Activated CD8-positive, alpha-beta T cell treated with anti-CD3 and anti-CD28 coated beads, Interleukin-2, amount 10 ng/mL, durations not matched to agents 7 days and 5 days (primary cell): ENCODE measurements at regions not wholly inside any gene's neighbourhood (a gene's known extent, or its start where the extent isn't known, plus 50 kb on each side); places are given as distances from the start of the nearest gene placed in this dataset.
"Not testable (repeated sequence)": the region's sequence is repeated elsewhere in the genome, so short reads cannot be mapped to it uniquely, and the experiment has no call there.

Source experiments
- ATAC-seq: fragments of 150-1000 bp; cut with Tn5 transposase; one replicate; pipeline ENCODE4 v1.10.0; 2021; ENCODE audit warnings: moderate library complexity
- CTCF ChIA-PET: fragments of 350-600 bp; sonication (Branson Sonifier 250); formaldehyde crosslinking; loops from one replicate; lab custom pipeline; 2021; ENCODE audit warnings: antibody characterized with exemption; lab: Charles Lee
- POLR2A ChIA-PET: fragments of 350-600 bp; sonication (Branson Sonifier 250); formaldehyde crosslinking; loops from one replicate; lab custom pipeline; 2021; ENCODE audit warnings: antibody characterized with exemption; lab: Charles Lee
- DNase-seq: peaks from one replicate; pipeline ENCODE4 v3.0.0-alpha.2; 2020
- H3K27ac Mint-ChIP-seq: one replicate; pipeline ENCODE4 v1.8.0; 2021; ENCODE audit warnings: mild to moderate bottlenecking, mixed read lengths
- H3K27me3 Mint-ChIP-seq: one replicate; pipeline ENCODE4 v1.8.0; 2021; ENCODE audit warnings: low read depth, mixed read lengths
- H3K36me3 Mint-ChIP-seq: one replicate; pipeline ENCODE4 v1.8.0; 2021; ENCODE audit warnings: low read depth, mixed read lengths
- H3K4me1 Mint-ChIP-seq: one replicate; pipeline ENCODE4 v1.8.0; 2021; ENCODE audit warnings: low read depth, mixed read lengths
- H3K4me3 Mint-ChIP-seq: one replicate; pipeline ENCODE4 v1.8.0; 2021; ENCODE audit warnings: mild to moderate bottlenecking, mixed read lengths
- H3K9me3 Mint-ChIP-seq: one replicate; pipeline ENCODE4 v1.8.0; 2022; ENCODE audit warnings: mixed read lengths; ENCODE audit not compliant: insufficient read depth

DNA sequence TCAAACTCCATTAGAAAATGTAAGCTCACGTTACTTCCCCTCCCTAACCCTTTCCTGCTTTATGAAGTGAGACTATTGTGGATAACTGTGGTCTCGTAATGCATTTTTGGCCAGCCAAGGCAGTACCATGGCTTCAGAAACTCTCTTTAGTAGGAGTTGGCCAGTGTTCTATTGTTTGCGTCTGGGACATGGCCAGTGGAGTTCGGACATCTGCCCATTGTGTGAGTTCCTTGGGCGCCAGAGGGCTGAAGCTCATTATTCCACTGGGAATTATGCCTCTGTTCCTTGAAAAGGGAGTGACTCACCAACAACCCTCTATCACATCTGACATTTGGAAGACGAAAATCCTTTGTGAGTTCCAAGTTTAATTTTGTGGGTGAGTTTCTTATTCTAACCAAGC is 319.5 kb upstream of the SOX9 start:
- ChIA-PET POLR2A (no interaction called here), CTCF (no interaction called here)
- H3K27ac Mint-ChIP-seq: no peak overlapping the region
- no peaks in the 10 kb centered on the region for H3K9me3 Mint-ChIP-seq
- H3K4me1 Mint-ChIP-seq: no peaks in the 10 kb centered on the region
- H3K36me3 Mint-ChIP-seq: no peaks in the 10 kb centered on the region
- DNase-seq (no peak), ATAC-seq (no peak)
- H3K27me3 Mint-ChIP-seq: no peaks in the 10 kb centered on the region
- no peak overlapping the region for H3K4me3 Mint-ChIP-seq

DNA sequence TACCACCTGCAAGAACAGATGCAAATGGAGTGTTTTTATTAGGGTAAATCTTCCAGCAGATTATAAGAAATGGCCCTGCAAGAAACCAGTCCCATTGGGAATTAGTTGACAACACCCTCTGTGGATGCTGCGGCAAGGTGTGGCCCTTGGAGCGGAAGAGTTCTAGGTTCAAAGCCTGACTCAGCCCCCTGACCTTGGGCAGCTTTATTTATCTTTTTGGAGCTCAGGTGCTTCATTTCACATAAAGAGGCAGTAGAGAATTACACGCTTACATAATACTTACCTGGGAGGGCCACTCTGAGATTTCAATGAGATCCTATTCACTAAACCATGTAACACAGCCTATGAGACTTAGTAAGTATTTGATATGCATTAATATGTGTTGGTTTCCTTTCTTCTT is 318.2 kb upstream of the SOX9 start:
- H3K27me3 Mint-ChIP-seq: no peaks in the 10 kb centered on the region
- ChIA-PET CTCF (no interaction called here), POLR2A (no interaction called here)

DNA sequence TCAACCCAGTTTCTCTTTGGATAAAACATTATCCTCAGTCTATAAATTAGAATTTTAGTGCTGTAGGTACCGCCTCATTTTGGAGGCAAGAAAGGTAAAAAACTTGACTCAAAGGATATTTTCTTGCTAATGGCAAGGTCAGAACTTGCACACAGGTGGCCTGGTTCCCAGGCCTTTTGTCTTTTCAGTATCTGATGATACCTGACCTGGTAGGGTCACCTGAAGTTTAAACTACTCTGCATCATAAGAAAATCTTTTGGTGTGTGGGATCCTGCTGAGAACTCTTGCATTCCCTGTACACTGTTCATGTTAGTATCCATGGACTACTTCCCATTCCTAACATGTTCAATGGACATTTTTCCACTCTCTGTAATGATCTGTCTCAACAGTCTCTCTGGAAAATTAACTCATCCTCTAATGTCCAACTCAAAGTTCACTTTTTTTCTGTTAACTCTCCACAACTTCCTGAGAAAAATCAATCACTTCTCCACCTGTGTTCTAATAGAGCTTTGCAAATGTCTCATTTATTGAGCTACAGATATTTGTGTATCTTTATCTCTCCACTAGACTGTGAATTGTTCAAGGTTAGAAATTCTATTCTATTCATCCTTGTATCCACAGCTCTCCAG is 317.1 kb upstream of the SOX9 start:
- ChIA-PET POLR2A (no interaction called here), CTCF (no interaction called here)
- no peak overlapping the region for H3K27ac Mint-ChIP-seq
- H3K27me3 Mint-ChIP-seq: no peaks in the 10 kb centered on the region
- H3K9me3 Mint-ChIP-seq: no peaks in the 10 kb centered on the region
- DNase-seq (no peak), ATAC-seq (no peak)
- no peaks in the 10 kb centered on the region for H3K36me3 Mint-ChIP-seq
- no peak overlapping the region for H3K4me3 Mint-ChIP-seq
- no peaks in the 10 kb centered on the region for H3K4me1 Mint-ChIP-seq

More for the DNA sequence above, 318.2 kb upstream of the SOX9 start:
- no peak for ATAC-seq
- no peak for DNase-seq
- H3K36me3 Mint-ChIP-seq: no peaks in the 10 kb centered on the region
- no peak overlapping the region for H3K27ac Mint-ChIP-seq
- H3K9me3 Mint-ChIP-seq: no peaks in the 10 kb centered on the region
- H3K4me1 Mint-ChIP-seq: no peaks in the 10 kb centered on the region
- no peak overlapping the region for H3K4me3 Mint-ChIP-seq

DNA sequence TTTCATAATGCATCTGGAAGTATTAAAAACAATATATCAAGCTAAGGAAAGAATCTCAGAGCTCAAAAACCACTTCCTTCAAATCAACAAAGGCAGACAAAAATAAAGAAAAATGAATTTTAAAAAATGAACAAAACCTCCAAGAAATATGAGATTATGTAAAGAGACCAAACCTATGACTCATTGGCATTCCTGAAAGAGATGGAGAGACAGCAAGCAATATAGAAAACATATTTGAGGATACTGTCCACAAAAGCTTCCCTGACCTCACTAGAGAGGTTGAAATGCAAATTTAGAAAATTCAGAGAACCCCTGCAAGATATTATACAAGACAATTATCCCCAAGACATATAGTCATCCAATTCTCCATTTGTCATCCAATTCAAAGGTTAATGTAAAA is 311.3 kb upstream of the SOX9 start:
- no peak overlapping the region for H3K4me3 Mint-ChIP-seq
- no peaks in the 10 kb centered on the region for H3K4me1 Mint-ChIP-seq
- no peaks in the 10 kb centered on the region for H3K9me3 Mint-ChIP-seq
- DNase-seq (no peak), ATAC-seq (no peak)
- ChIA-PET CTCF (no interaction called here), POLR2A (no interaction called here)
- no peak overlapping the region for H3K27ac Mint-ChIP-seq
- H3K36me3 Mint-ChIP-seq: no peaks in the 10 kb centered on the region
- H3K27me3 Mint-ChIP-seq: no peaks in the 10 kb centered on the region

DNA sequence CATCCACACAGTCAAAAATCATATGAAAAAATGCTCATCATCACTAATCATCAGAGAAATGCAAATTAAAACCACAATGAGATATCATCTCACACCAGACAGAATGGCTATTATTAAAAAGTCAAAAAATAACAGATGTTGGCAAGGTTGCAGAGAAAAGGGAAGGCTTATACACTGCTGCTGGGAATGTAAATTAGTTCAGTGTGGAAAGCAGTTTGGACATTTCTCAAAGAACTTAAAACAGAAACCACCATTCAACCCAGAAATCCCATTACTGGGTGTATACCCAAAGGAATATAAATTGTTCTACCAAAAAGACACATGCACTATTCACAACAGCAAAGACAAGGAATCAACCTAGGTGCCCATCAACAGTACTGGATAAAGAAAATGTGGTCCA is 307.0 kb upstream of the SOX9 start:
- DNase-seq, CTCF ChIA-PET, H3K4me3 Mint-ChIP-seq, POLR2A ChIA-PET, H3K9me3 Mint-ChIP-seq, H3K36me3 Mint-ChIP-seq, H3K4me1 Mint-ChIP-seq, H3K27ac Mint-ChIP-seq, ATAC-seq, H3K27me3 Mint-ChIP-seq: not testable (repeated sequence)

DNA sequence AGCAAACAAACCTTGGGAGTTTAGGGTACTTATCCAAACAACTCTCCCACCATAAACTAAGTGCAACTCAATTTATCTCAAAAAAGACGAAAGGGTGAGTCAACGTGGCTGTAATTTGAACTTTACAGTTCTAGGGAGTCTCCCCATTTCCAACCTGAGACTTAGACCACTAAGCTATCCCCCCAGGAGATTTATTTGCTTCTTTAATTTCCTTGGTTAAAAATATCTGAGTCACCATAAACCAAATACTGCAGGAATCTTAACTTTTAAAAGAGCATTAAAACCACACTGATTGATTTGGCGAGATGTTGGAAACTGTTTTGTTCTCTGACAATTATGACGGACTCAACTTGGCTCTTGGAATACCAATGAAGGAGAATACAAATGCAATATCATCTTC is 299.3 kb upstream of the SOX9 start:
- H3K27ac Mint-ChIP-seq: no peak overlapping the region
- no peaks in the 10 kb centered on the region for H3K27me3 Mint-ChIP-seq
- no peaks in the 10 kb centered on the region for H3K36me3 Mint-ChIP-seq
- DNase-seq: no peak
- ChIA-PET POLR2A (no interaction called here), CTCF (no interaction called here)
- H3K4me1 Mint-ChIP-seq: no peaks in the 10 kb centered on the region
- ATAC-seq: no peak
- H3K4me3 Mint-ChIP-seq: no peak overlapping the region
- H3K9me3 Mint-ChIP-seq: no peaks in the 10 kb centered on the region

DNA sequence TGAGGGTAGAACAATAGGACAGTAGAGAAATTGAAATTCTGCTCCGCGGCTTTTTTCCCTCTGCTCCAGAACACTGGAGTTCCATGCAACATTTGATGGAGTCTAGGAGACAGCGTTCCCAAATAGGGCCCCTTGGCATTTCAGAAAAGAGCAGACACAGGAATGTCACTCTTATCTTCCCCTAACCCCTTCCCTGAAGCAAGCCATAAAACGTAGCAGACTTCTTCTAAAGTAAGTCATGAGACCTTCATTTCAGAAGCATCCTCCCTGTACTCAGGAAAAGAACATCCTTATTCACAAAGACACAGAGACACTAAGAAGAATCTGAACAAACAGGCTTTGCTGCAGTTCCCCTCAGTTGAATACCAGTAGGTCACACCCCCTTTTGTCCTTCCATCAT is 296.1 kb upstream of the SOX9 start:
- Mint-ChIP-seq H3K4me1 (no peaks in the 10 kb centered on the region), H3K27ac (no peak overlapping the region), H3K9me3 (no peaks in the 10 kb centered on the region), H3K27me3 (no peaks in the 10 kb centered on the region), H3K36me3 (no peaks in the 10 kb centered on the region), H3K4me3 (no peak overlapping the region)
- ChIA-PET POLR2A (no interaction called here), CTCF (no interaction called here)
- DNase-seq: no peak
- no peak for ATAC-seq

DNA sequence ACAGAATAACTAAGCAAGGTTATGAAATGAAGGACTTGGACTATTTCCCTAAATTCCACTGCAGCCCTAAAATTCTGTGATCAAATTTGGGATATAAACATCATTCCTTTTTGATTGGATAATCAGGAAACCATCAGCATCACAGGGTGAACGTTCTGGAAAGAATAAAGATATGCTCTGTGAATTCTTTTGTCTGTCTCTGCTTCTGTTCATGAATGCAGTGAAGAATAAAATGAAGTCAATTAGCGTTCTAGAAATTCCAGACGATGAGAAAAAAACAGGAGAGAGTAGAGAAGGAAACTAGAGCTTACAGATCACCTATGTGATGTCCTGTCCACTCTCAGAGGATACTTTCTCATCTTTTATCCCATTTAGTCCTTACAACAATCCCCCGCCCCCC is 295.1 kb upstream of the SOX9 start:
- Mint-ChIP-seq H3K27ac (no peak overlapping the region), H3K9me3 (no peaks in the 10 kb centered on the region), H3K27me3 (no peaks in the 10 kb centered on the region), H3K4me3 (no peak overlapping the region), H3K36me3 (no peaks in the 10 kb centered on the region), H3K4me1 (no peaks in the 10 kb centered on the region)
- DNase-seq (no peak), ATAC-seq (no peak)
- ChIA-PET POLR2A (no interaction called here), CTCF (no interaction called here)

DNA sequence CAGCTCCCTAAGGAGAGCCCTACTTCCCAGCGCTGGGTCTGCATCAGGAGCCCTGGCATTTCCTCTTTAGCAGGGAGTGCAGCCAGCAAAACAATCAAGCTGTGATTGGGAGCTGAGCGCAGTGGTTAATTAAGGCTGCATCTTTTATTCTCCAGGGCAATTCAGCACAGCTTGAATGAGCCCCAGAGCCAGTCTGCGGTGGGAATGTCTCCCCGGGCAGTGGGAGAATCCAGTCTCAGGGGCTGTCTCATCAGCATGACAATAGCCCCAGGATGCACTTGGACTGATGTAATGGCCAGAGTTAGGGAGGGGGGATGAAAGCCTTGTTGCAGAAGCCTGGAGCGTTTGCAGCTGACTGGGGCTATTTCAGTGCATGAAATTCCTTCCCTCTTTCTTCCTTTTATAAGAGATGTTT is 292.6 kb upstream of the SOX9 start:
- Mint-ChIP-seq H3K27ac (no peak overlapping the region), H3K36me3 (no peaks in the 10 kb centered on the region), H3K4me3 (no peak overlapping the region), H3K4me1 (no peaks in the 10 kb centered on the region), H3K9me3 (no peaks in the 10 kb centered on the region), H3K27me3 (no peaks in the 10 kb centered on the region)
- POLR2A ChIA-PET: no interaction called here
- ATAC-seq (no peak), DNase-seq (no peak)
- CTCF ChIA-PET: no interaction called here

DNA sequence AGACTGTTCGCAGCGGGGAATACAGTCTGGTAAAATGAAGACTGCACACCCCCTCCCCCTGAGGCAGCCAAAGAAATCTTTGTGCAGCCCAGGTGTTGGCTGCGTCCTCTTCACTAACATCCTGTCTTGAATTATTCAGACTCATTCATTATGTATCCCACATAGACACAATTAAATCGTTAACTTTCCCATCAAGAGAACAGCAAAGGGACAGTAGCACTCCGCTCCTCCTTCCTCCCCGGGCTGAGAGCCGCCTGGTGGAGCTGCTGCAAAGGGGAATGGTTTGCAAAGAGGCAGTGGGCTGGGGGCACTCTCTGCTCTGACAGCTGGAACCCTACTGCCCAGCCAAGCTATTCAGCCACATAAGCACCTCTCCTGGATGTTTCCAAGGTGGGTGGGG is 290.0 kb upstream of the SOX9 start:
- Mint-ChIP-seq H3K36me3 (no peaks in the 10 kb centered on the region), H3K9me3 (no peaks in the 10 kb centered on the region), H3K27ac (no peak overlapping the region), H3K4me1 (no peaks in the 10 kb centered on the region), H3K27me3 (no peaks in the 10 kb centered on the region), H3K4me3 (no peak overlapping the region)
- DNase-seq (no peak), ATAC-seq (no peak)
- POLR2A ChIA-PET: no interaction called here
- CTCF ChIA-PET: no interaction called here

DNA sequence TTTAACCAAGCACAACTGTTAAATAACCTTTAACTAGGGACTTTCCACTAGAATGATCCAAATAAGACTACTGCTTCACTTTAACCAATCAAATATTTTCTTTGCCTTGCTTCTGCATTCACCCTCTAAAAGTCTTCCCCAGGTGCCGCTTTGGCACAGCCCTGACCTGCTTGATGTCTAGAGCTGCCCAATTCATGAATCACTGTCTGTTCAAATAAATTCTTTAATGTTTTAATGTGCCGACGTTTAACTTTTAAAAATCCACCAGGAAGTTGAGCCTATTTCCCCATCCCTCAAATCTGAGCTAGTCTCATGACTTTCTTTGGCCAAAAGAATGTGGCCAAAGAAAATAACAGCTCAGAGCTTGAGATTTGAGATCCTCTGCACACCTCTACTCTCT is 277.8 kb upstream of the SOX9 start:
- POLR2A ChIA-PET: no interaction called here
- no peak overlapping the region for H3K27ac Mint-ChIP-seq
- no peaks in the 10 kb centered on the region for H3K27me3 Mint-ChIP-seq
- no peaks in the 10 kb centered on the region for H3K36me3 Mint-ChIP-seq
- H3K9me3 Mint-ChIP-seq: peaks cover 10% of the 10 kb centered on the region
- no peaks in the 10 kb centered on the region for H3K4me1 Mint-ChIP-seq
- CTCF ChIA-PET: no interaction called here
- ATAC-seq (no peak), DNase-seq (no peak)
- H3K4me3 Mint-ChIP-seq: no peak overlapping the region

DNA sequence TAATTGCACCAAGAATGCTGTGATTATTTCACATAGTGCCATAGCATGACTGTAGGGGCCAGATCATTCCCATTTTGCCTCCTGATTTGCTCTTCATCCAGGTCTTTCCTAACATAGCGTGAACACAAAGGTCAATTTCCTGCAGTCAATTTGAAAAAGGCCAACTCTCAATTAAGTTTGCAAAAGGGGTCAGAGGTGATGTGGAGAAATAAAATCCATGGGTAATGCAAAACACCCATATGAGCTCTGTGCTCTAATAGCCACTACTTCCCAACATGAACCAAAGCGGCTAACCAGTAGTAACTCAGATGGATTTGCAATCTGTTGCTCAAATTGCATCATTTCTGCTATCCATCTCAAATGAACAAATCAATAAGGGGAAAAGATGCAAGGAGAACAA is 275.5 kb upstream of the SOX9 start:
- H3K36me3 Mint-ChIP-seq: no peaks in the 10 kb centered on the region
- no peak overlapping the region for H3K27ac Mint-ChIP-seq
- peaks cover 10% of the 10 kb centered on the region for H3K9me3 Mint-ChIP-seq
- DNase-seq (no peak), ATAC-seq (no peak)
- H3K27me3 Mint-ChIP-seq: no peaks in the 10 kb centered on the region
- no peak overlapping the region for H3K4me3 Mint-ChIP-seq
- H3K4me1 Mint-ChIP-seq: no peaks in the 10 kb centered on the region
- ChIA-PET POLR2A (no interaction called here), CTCF (no interaction called here)

DNA sequence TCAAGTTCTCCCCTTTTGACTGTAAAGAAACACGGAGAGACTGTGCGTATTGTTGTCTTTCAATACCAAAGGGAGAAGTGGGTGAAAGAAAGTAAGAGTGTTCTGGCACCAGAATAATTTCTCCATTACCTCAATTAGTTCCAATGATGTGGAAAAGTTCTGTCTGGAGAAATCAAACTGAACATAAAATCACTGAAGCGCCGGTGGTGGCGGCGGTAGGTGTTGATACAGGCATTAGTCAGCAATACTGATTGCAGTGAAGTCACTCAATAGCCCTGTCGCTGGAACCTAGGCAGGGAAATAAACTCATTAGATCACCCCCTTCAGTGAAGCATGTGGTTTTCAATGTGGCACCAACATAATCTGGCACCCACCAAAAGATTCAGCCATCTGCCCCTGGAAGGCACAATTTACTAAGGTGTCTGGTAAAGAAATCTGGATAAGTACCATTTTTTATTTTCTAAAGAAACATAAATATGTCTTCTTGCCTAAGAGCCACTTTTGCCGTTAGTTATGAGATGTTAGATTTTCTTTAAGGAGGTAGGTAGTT is 274.2 kb upstream of the SOX9 start:
- ATAC-seq (no peak), DNase-seq (no peak)
- H3K4me1 Mint-ChIP-seq: no peaks in the 10 kb centered on the region
- H3K9me3 Mint-ChIP-seq: peaks cover 10% of the 10 kb centered on the region
- ChIA-PET CTCF (no interaction called here), POLR2A (no interaction called here)
- H3K27me3 Mint-ChIP-seq: no peaks in the 10 kb centered on the region
- no peak overlapping the region for H3K4me3 Mint-ChIP-seq
- no peaks in the 10 kb centered on the region for H3K36me3 Mint-ChIP-seq
- no peak overlapping the region for H3K27ac Mint-ChIP-seq
